Activated B cell treated with CpG ODN at 0.5 μM for 24 hours (primary cell): ENCODE measurements at regions not wholly inside any gene's neighbourhood (a gene's known extent, or its start where the extent isn't known, plus 50 kb on each side); places are given as distances from the start of the nearest gene placed in this dataset.

ENCODE experiments used
- ATAC-seq: fragments of 200-7000 bp; cut with Tn5 transposase; one replicate; pipeline ENCODE4 v1.10.0; 2021; ENCODE audit warnings: low read depth, mild to moderate bottlenecking, moderate library complexity
- CTCF ChIA-PET: fragments of 350-600 bp; sonication (Branson Sonifier 250); formaldehyde crosslinking; loops from one replicate; lab custom pipeline; 2021; ENCODE audit warnings: antibody characterized with exemption; lab: Charles Lee
- POLR2A ChIA-PET: fragments of 350-600 bp; sonication (Branson Sonifier 250); formaldehyde crosslinking; loops from one replicate; lab custom pipeline; 2021; ENCODE audit warnings: antibody characterized with exemption; lab: Charles Lee
- DNase-seq: peaks from one replicate; pipeline ENCODE4 v3.0.0; 2022
- H3K27ac Mint-ChIP-seq: one replicate; pipeline ENCODE4 v1.8.0; 2020; ENCODE audit warnings: mixed read lengths
- H3K27me3 Mint-ChIP-seq: one replicate; pipeline ENCODE4 v1.8.0; 2021; ENCODE audit warnings: mixed read lengths
- H3K36me3 Mint-ChIP-seq: one replicate; pipeline ENCODE4 v1.8.0; 2021; ENCODE audit warnings: low read depth, mixed read lengths
- H3K4me1 Mint-ChIP-seq: one replicate; pipeline ENCODE4 v1.8.0; 2021; ENCODE audit warnings: mixed read lengths
- H3K4me3 Mint-ChIP-seq: one replicate; pipeline ENCODE4 v1.8.0; 2020; ENCODE audit warnings: mild to moderate bottlenecking, mixed read lengths
- H3K9me3 Mint-ChIP-seq: one replicate; pipeline ENCODE4 v1.8.0; 2020; ENCODE audit warnings: mixed read lengths
- intact Hi-C: fragments of 100-400 bp; cut with micrococcal nuclease; formaldehyde crosslinking; loops from one replicate; pipeline ENCODE4 v1.15.1; 2024
- TF ChIP-seq, protein P1 (sequence below): fragments of 200-600 bp; IDR thresholded peaks from one replicate; pipeline ENCODE4 v1.8.0; 2022; ENCODE audit warnings: antibody characterized with exemption, mild to moderate bottlenecking

DNA sequence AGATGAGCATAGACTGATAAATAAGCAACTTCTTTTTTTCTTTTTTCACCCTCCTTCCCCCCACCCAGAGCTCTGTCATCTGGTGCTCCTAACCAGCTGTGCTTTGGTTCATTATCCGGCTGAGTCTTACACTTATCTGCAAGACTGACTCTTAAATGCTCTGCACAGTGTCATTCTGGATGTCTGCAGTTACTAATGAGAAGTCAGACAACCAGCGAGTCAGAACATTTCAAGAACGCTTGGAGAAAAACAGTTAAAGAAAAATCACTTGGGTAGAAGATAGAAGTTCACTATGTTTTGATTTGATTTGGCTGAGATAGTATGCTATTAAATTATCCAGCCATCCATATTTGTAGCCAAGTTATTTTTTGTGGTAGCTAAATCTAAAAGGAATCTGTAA lies 328.9 kb upstream of the PRICKLE1 start:
- ChIA-PET CTCF (no interaction called here), POLR2A (no interaction called here)
- Mint-ChIP-seq H3K4me1 (no peaks in the 10 kb centered on the region), H3K4me3 (no peak overlapping the region), H3K27ac (no peak overlapping the region), H3K27me3 (no peaks in the 10 kb centered on the region), H3K36me3 (no peaks in the 10 kb centered on the region), H3K9me3 (no peaks in the 10 kb centered on the region)
- intact Hi-C loops = no loop called here
- TF ChIP-seq, protein P1, sequence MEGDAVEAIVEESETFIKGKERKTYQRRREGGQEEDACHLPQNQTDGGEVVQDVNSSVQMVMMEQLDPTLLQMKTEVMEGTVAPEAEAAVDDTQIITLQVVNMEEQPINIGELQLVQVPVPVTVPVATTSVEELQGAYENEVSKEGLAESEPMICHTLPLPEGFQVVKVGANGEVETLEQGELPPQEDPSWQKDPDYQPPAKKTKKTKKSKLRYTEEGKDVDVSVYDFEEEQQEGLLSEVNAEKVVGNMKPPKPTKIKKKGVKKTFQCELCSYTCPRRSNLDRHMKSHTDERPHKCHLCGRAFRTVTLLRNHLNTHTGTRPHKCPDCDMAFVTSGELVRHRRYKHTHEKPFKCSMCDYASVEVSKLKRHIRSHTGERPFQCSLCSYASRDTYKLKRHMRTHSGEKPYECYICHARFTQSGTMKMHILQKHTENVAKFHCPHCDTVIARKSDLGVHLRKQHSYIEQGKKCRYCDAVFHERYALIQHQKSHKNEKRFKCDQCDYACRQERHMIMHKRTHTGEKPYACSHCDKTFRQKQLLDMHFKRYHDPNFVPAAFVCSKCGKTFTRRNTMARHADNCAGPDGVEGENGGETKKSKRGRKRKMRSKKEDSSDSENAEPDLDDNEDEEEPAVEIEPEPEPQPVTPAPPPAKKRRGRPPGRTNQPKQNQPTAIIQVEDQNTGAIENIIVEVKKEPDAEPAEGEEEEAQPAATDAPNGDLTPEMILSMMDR = no peak
- ATAC-seq (no peak), DNase-seq (no peak)

DNA sequence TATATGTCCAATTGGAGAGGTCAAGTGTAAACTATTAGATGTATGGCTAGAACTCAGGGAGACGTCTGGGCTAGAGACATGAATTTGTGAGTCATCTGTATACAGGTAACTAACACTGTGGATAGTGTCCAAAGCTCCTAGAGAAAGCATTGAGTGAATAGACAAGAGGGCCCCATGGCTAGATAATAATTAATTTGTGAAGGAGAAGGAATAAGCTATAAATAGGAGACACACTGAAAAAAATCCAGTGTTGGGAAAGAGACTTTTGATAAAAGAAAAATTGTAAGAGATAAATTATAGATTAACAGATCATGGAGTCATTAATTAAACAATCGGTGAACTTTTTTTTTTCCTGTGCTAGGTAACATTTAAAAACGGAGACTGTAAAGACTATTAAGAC lies 326.6 kb upstream of the PRICKLE1 start:
- Mint-ChIP-seq H3K4me3 (no peak overlapping the region), H3K36me3 (no peaks in the 10 kb centered on the region), H3K9me3 (peaks cover 3% of the 10 kb centered on the region), H3K27ac (no peak overlapping the region), H3K4me1 (no peaks in the 10 kb centered on the region), H3K27me3 (no peaks in the 10 kb centered on the region)
- ChIA-PET POLR2A (no interaction called here), CTCF (no interaction called here)
- DNase-seq (no peak), ATAC-seq (no peak)
- TF ChIP-seq, protein P1 = no peak
- intact Hi-C loops = no loop called here

DNA sequence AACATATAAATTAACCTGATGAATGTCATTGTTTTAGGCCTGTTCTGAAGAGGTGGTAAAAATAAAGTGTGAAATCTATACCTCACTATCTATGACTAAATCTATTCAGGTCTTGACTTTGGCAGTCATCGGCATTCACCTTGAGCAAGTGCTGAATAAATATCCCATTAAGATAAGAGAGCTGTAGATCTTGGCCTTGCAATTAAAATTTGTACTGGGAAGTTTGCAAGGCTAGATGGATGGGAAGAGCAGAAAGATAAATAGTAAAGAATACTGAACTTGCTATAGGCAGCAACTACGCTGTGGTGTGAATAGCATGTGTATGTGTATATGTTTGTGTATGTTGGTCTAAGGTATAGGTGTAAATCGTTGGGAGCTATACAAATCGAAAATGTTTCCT lies 325.9 kb upstream of the PRICKLE1 start:
- Mint-ChIP-seq H3K27ac (no peak overlapping the region), H3K4me3 (no peak overlapping the region), H3K27me3 (no peaks in the 10 kb centered on the region), H3K9me3 (peaks cover 3% of the 10 kb centered on the region), H3K4me1 (no peaks in the 10 kb centered on the region), H3K36me3 (no peaks in the 10 kb centered on the region)
- ATAC-seq = no peak
- intact Hi-C loops = no loop called here
- DNase-seq = no peak
- ChIA-PET POLR2A (no interaction called here), CTCF (no interaction called here)
- TF ChIP-seq, protein P1 = no peak

DNA sequence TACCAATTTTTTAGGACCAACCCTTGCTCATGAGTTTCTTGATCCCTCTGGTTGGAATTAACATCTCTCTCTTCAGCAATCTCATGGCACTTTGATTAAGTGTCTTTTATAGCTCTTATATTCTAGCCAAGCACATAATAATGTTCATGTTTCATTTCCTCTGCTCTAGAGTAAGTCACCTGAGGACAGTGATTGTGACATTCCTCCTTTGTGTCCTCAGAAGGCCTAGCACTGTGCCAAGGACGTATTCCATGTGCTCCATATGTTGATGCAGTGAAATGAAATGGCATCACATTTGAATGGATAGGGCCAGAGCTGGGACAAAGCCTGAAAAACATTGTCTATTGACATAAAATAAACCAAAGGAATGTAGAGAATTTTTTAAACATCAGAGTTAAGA lies 322.8 kb upstream of the PRICKLE1 start:
- Mint-ChIP-seq H3K9me3 (peaks cover 3% of the 10 kb centered on the region), H3K27ac (no peak overlapping the region), H3K4me3 (no peak overlapping the region), H3K27me3 (no peaks in the 10 kb centered on the region), H3K36me3 (no peaks in the 10 kb centered on the region), H3K4me1 (no peaks in the 10 kb centered on the region)
- no peak for DNase-seq
- TF ChIP-seq, protein P1 = no peak
- POLR2A ChIA-PET = no interaction called here
- ATAC-seq = no peak
- CTCF ChIA-PET = no interaction called here
- intact Hi-C loops = no loop called here

DNA sequence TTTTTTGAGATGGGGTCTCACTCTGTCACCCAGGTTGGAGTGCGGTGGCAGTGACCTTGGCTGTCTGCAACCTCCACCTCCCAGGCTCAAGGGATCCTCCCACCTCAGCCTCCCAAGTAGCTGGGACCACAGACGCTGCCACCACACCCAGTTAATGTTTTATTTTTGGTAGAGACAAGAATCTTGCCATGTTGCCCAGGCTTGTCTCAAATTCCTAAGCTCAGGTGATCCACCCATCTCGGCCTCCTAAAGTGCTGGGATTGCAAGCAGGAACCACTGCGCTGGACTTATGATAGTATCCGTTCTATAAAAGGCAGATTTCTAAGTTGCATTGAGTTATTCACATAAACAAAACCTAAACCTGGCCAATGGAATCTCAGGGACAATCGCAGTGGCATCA lies 321.1 kb upstream of the PRICKLE1 start:
- POLR2A ChIA-PET = no interaction called here
- Mint-ChIP-seq H3K4me1 (no peaks in the 10 kb centered on the region), H3K4me3 (no peak overlapping the region), H3K27ac (no peak overlapping the region), H3K9me3 (peaks cover 3% of the 10 kb centered on the region), H3K27me3 (no peaks in the 10 kb centered on the region), H3K36me3 (no peaks in the 10 kb centered on the region)
- intact Hi-C loops = no loop called here
- DNase-seq (no peak), ATAC-seq (no peak)
- CTCF ChIA-PET = no interaction called here
- TF ChIP-seq, protein P1 = no peak
